NCI-H2081 (cell line): ENCODE measurements at regions not wholly inside any gene's neighbourhood (a gene's known extent, or its start where the extent isn't known, plus 50 kb on each side); places are given as distances from the start of the nearest gene placed in this dataset.

Source experiments
- DNase-seq, 2 experiments: peaks; one replicate each; lab custom pipeline; 2025; lab: John Stamatoyannopoulos, UW

GRCh38 chr17:15894913-15895658 lies 49.8 kb upstream of the ADORA2B start:
- DNase-seq = no peak
